K562 (cell line): ENCODE measurements at regions not wholly inside any gene's neighbourhood (a gene's known extent, or its start where the extent isn't known, plus 50 kb on each side); places are given as distances from the start of the nearest gene placed in this dataset.

Experiments used
- BRCA1 ChIP-seq, 2 experiments: fragments of 450-650 bp in 1 of 2; sonication (generic) in 1 of 2; formaldehyde crosslinking in 1 of 2; IDR thresholded peaks; 2 replicates each; pipeline versions ENCODE4 v1.5.0 to v1.6.1; 2017 to 2020; ENCODE audit warnings: mild to moderate bottlenecking in 1 of 2, missing genetic modification reagents in 1 of 2
- ERF ChIP-seq: fragments of 450-650 bp; formaldehyde crosslinking; IDR thresholded peaks from 2 replicates; pipeline ENCODE4 v1.4.0; 2020; ENCODE audit warnings: mild to moderate bottlenecking, mixed read lengths
- POLR2AphosphoS5 ChIP-seq: IDR thresholded peaks from 2 replicates; pipeline ENCODE4 v1.6.1; 2011; ENCODE audit warnings: mild to moderate bottlenecking, low read depth, low read length, moderate library complexity; ENCODE audit not compliant: control insufficient read depth, insufficient read depth
- RFX1 ChIP-seq: fragments of 450-650 bp; IDR thresholded peaks from 2 replicates; pipeline ENCODE4 v1.6.1; 2016; ENCODE audit warnings: mild to moderate bottlenecking, moderate library complexity

DNA sequence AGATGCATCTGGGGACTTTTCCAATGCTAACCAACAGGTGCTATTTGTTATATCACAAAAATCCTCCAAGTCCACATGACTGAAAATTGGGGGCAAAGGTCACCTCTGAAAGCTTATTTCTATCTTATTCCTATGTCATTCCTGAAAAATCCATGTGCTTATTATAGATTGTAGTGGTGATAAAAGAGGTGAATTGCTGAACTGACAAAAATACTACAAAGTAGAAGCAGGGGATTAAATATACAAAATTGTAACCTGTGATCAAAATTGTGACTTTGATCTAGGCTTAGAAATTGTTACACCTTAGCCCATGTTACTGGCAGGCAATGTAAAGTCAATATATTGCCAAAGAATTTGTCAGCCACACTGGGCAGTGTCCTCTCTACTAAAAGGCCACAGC, 62.3 kb downstream of the IER5 start:
- TF ChIP-seq ERF (CRISPR knock-in tag) (no peak), BRCA1 (IDR thresholded peaks at IDR 0.05) (no peak), BRCA1 (CRISPR knock-in tag; IDR thresholded peaks at IDR 0.05) (no peak), RFX1 (no peak), POLR2AphosphoS5 (no peak)
